GM21576 (cell line): ENCODE measurements at regions not wholly inside any gene's neighbourhood (a gene's known extent, or its start where the extent isn't known, plus 50 kb on each side); places are given as distances from the start of the nearest gene placed in this dataset.

ENCODE experiments used
- ATAC-seq: cut with Tn5 transposase; IDR thresholded peaks from one replicate; pipeline ENCODE4 v1.9.1; 2021; ENCODE audit warnings: mild to moderate bottlenecking, moderate library complexity; ENCODE audit not compliant: unreplicated experiment

DNA sequence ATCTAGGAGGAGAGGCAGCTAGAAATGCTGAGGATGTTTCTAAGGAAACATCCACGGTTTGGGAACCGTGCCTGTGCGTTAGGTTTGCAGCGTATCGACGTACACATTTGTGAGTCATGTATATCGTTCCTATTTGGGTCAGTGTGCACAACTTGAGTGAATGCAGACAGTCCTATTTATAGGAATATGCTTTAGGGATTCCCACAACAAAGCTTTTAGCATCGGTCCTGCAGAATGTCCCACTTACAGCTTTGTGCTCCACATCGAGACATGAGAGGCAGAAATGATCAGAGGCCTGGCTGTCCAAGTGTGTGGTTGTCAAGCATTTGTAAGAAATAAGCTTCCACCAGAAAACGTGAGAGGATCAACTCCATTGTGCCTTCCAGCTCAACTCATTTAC is 1282.7 kb upstream of the WWC1 start:
- ATAC-seq = no peak

DNA sequence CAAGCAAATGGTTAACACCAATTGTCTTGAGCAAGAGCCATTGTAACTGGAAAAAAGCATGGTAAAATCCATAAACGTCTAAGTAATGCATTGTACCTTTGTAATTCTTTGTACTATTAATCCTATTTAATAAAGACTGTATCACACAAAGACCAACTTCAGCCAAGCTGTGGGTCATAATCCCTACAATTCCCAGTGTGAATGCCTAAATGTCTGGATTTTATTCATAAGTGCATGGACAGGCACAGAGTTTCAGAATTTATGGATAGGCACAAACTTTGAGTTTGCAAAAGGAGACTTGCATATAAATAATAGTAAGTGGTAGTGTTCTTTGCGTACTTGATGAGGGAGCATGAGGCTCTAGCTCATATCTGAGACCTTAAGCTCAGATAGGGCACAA is 1280.2 kb upstream of the WWC1 start:
- no peak for ATAC-seq

DNA sequence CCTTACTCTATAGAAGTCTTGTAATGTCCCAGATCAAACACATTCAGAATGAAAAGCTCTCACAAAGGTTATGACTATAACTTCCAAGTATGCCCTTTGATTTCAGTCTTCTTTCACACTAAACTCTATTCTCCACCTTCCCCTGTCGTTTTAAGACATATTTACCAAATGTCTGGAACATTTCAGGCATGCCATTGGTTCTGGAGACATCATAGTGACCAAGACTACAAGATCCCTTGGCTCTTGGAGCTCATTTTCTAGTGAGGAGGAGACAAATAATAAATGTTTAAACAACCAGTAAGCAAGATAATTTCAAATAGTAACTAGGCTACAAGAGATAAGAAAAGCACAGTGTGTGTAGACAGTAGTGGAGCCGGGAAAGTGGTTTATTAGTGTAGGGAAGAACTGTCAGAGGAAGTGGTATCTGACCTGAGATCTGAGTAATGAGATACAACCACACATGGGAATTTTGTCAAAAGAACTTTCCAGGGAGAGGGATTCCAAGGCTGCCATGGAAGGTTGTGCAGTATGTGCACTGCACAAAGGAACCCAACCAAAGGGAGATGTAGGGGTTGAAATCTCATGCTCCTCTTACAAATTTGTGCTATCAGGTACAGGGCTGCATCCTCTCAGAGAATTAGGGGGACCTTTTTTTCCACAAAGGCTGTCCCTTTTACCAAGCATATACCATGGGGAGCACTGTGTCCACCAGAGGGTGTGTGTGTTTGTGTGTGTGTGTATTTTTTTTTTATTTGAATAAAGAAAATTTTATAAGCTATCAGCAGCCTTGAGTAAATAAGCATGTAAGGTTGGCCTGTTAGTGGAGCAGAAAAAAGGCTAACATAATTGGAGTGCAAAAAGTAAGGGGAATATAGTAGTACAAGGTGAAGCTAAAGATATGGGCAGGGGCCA is 1279.1 kb upstream of the WWC1 start:
- no peak for ATAC-seq

DNA sequence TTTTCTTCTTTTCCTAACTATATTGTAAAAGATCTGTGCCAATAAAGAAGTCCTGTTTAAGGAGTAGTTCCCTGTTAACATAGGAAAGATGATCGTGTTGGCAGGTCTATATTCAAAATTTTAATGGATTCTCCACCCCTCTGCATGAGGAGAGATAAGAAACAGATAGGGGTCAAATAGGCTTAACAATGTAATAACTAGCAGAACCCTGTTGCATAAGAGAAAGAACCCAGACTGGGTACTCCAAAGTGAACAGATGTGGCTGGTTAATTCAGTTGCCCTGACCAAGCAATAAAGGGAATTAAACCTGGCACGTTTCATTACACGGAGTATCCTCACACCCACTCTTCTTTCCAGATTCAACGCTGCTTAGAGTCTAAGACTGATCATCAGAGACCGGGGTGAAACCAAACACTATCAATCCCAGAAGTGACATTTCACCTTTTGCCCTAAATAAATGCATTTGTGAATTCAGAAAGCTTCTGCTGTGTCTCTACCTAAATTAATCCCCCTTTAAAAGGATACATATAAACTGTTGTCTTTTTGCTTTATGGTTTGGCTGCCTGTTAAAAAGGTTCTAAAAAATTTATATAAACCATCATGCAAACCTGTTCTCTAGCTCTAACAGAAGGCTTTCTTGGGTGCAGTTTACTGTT is 1276.9 kb upstream of the WWC1 start:
- no peak for ATAC-seq

DNA sequence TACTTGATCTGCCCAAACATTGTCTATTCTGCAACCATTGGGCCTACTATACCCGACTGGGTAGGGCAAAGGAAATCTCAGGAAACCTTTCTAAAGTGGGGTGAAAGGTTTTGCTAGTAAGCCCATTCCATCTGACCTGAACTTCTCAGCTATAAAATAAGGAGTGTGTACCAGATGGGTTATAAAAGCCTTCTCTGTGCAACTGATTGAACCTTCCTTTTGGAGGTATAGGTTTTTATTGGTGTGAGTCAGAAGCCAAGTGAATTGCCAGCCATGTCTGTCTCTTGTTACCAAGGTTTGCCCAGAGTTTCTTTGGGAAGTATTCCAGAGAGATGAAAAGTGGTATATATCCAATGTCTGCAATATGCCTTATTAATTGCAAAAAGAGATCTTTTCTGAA is 1271.0 kb upstream of the WWC1 start:
- no peak for ATAC-seq

DNA sequence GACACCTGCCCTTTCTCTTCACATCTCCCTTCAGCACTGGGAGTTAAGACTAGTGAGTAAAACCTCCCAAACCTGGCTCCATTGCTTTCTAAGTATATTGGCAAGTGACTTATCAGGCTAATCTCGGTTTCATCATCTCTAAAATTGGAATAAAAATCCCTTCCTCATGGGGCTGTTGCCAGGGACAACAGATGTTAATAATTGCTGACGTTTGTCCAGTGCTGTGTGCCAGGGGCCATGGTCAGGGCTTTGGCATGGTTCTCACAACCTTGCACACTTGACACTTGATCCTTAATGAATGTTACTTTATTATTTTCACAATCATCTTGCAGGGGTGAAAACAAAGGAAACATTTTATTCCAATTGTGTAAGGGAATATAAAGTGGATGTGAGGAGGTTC is 1262.0 kb upstream of the WWC1 start:
- no peak for ATAC-seq

DNA sequence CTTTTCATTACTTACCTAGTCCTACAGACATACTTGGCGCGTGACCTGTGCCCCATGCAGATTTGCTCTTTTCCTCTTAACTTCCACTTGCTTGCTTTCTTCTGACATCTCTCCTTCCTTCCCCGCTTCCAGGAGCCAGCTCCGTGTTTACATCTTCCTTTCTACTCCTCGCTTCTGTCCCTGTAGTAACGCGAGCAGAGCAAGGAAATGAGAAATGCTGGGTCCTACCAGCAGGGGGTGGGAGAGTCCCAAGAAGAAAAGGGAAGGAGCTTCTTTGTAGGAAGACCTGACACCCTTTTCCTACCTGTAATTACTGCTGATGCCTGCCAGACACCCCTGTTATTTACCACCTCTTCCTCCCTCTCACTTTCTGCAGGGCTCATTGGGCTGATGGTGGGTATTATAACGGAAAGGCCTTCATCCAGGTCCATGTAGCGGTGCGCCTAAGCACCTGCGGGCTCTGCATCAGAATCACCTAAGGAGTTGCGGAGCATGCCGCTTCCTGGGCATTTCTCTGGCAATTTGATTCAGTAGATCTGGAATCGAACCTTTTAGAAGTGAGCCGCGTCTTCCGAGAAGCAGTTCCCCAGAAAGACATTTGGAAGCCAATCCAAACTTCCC is 1260.8 kb upstream of the WWC1 start:
- ATAC-seq = no peak

DNA sequence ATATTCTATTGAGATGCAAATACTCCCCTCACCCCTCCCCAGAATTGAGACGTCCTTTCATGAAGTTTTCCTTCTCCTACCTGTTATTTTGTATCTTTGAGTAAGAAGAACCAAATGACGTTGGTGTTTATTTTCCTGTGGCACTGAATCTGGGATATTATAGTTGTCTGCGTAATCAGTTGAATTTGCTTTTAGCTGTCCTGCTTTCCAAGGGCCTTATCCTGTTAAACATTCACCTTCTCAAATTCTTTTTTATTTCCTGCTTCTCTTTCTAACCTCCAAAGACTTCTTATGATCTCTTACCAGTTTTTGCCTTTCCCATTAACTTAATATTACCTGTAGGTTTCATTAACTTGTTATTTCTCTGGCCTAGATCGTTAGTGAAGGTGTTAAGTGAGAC is 1254.9 kb upstream of the WWC1 start:
- no peak for ATAC-seq

DNA sequence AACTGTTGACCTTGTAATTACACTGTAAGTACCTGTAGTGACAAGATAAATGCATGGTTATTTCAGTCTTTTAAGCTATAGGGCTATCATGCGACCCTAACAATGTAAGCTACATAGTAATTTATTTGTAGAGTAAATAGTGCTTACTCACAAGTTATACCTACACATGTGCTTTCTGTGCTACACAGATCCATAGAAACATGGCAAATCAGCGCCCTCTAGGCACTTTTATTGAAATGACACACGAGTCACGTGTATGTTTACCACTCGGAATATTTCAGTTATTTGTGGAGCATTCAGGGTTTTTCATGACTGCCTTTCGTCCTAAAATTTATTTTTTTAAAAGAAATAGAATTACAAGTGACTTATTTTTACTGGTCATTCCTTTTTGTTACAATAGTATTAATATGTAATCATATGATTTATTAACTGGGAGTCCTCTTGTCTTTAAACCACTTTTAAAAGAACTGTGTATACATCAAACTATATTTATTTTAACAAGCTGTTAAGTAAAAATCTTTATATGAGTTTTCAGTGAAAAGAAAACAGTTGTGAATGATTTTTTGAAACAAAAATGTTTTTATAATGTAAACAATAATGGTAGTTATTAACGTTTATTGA is 1242.3 kb upstream of the WWC1 start:
- ATAC-seq = peak; percentile 79

DNA sequence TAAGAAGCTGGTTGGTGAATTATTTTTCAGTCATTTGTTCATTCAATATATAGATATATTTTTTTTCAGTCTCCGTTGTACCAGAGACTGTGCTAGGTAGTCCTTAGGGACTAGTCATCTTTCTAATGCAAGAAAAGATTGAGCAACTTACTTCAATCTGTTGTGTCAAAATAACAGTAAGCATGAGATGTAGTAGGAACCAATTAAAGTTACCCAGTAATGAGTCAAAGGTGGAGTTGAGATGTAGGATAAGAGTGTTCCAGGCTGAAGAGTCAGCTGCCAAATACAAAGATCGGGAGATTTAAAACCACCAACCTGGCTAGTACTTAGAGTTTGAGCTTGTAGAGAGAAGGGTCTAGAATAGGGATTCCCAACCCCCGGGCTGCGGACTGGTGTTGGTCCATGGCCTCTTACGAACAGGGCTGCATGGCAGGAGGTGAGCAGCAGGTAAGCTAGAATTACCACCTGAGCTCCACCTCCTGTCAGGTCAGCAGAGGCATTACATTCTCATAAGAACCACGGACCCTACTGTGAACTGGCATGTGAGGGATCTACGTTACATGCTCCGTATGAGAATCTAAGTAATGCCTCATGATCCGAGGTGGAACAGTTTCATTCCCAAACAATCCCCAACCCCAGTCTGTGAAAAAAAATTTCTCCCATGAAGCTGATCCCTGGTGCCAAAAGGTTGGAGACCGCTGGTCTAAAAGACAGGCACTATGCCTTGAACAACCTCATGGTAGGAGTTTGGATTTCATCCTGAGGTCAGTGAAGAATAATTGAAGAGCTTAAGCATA is 1241.5 kb upstream of the WWC1 start:
- ATAC-seq = no peak

DNA sequence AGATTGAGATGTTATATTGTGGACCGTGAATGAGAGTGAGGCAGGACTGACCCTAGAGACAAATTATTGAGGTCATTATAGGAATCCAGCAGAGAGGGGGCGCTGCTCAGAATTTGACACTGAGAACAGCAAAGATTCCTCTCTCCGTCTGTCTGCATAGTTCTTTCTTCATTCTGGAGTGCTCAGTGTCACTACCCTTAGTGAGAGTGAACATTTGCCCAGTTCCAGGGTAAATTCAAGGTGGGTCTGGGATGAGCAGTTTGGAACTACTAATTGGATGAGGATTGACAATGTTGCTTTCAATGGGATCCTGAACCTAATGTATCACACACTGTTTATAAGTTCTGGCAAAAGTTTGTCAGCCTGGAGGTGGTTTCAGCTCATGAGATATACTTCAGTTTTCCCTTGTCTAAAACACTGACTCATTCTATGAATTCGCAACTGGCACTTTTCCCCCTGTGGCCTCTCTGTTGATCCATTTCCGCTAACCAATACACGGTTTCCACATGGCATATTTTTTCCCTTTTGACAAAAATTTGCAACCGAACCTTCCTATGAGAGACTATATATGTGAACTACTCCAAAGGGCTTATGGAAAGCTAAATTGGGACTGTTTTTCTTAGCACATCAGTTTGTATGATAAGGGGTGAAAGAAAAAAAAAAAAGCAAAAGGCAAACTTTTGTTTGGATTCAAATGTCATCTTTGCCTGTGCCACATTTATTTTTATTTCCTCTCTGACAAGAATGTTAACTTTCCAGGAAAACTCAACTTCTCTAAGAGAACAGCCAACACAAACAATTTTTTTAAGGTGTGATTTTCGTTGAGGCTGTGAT is 1240.7 kb upstream of the WWC1 start:
- ATAC-seq = no peak

DNA sequence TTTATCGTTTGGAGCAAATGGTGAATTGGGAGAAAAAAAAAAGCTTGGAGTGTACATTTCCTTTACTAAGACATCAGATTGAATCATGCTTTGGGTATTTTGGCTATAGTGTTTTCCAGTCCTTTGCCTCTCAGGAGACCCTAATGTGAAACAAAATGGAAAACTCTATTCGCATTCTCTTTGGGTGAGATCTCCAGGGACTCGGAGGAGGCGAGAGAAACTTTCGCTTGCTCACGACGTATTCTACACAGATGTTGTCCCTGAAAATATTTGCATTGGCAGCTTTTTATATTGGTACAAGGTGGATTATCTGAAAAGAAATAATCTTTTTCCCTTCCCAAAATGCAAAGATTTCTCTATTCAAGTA is 1240.1 kb upstream of the WWC1 start:
- no peak for ATAC-seq

DNA sequence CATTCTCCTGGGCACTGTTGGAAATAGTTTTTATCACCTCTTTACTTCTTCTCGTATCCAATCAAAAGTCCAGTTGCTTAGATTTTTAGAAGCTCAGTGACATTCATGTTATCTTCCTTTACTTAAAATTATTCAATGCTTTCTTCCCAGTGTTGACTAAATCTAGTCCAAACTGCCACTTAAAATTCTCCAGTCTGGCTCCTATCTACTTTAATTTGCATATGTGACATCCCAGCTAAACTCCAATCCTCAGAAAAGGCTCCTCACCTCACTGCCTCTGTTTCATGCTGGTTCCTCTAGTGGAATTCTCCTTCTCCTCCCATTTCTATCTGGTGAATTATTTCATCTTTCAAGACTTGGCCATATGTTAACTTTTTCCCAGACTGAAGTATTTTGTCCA is 1238.7 kb upstream of the WWC1 start:
- no peak for ATAC-seq

DNA sequence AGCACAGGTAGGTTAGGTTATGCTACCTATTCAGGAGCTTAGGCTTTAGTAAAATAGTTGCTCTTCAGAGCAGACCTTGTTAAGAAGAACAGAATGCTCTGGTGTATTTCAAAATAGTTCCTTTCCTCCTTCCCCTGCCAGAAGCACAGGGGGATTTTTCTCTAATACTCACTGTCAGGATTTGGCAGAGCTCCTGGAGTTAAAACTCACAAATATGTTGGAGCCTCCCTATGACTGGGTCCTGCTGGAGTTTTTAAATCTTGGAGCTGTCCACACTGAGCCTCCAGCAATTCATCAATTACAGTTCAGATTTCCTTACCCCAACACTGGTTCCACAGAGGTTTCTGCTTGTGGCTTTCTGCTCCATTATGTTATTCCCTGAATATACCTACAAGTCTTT is 1233.8 kb upstream of the WWC1 start:
- no peak for ATAC-seq

DNA sequence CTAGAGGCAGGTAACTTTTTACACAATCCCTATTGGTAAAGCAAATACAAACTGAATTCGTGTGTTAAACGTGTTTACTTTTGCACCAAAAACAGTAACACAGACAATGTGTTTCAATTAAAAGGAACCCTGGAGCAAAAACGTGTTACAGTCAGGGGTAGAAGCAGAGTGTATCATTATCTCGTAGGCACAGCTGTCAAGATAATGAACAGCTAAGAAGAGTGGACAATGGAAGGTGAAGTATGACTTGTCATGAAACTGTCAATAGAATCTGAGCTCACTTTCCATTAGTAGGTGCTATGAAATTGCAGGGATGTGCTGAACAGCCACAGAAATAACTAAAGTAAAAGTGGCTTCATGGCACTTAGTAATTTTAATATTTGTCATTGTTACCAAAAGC is 1229.8 kb upstream of the WWC1 start:
- no peak for ATAC-seq

DNA sequence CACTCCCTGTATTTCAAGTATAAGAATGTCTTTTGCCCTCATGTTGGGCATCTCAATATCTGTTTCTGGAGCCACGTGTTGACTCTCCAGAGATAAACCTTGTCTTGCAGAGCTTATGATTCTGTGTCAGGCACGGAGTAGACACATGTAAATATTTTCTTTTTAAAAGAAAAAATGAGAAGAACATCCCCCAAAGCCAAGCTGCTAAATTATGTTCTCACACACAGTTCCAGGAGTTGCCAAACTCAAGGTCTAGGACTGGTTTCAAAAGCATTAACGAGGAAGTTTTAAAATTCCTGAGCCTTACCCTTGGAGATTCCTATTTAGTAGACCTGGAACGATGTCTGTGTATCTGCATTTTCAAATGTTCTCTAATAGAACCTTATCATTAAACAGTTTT is 1228.3 kb upstream of the WWC1 start:
- no peak for ATAC-seq

DNA sequence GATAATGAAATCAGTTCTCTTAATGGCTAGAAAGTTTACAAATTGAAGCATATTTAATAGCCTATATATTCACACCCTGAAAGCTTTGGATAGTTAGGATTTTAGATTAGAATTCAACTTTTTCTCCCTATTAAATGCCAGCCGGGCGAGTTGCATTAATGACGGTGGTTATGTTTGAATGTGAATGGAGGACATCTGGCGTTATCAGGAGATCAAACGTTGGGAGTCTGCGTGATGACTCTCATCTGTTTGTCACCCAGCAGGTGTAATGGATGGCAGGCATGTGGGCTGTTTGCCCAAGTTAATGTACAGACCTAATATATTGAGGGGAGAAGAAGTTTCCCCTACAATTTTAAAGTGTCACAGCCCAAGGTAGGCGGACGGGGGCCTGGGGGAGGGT is 1227.7 kb upstream of the WWC1 start:
- no peak for ATAC-seq

DNA sequence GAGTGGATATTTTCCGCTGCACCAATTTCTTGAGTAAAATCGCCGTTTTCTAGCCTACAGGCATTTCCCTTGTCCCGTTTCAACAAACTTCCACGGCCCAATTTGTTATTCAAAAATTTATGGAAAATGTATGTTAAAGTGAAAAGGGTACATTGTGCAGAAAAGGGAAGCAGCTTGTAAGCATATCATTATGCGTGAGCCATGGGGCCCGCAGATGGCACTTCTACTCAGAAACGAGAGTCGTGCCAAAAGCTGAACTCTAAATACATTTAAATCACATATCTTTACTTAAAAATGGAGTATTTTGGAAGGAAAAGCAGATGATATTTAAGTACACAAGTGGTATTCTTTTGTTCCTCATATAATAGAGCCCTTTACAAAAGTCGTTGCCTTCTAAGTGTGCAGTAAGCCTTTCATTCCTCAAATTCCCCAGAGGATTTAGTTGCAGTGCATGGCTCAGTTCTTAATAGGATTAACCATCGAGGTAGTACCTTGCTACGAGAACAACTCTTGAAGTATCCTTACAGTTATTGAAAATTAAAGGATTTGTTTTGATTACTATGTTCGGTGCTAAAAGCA is 1227.2 kb upstream of the WWC1 start:
- no peak for ATAC-seq

DNA sequence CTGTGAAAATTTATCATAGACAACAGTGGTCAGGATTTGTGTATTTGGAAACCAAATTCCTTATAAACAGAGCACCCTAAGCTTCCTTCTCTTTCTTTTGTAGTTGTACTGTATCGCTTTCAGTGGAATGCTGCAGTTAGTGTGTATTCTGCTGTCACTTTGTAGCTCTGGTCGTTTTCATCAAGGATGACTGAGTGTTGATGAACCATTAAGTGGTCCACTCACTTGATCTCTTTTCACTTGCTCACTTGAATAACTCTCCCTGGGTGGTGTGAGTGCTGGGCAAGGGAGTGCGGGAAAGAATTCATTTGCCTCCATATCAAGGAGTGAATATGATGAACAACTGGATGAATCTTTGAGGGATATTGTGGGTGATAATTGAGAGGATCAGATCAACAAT is 1225.7 kb upstream of the WWC1 start:
- ATAC-seq = no peak
